GM12878 (cell line): ENCODE measurements at regions not wholly inside any gene's neighbourhood (a gene's known extent, or its start where the extent isn't known, plus 50 kb on each side); places are given as distances from the start of the nearest gene placed in this dataset.

Experiments
- ATAC-seq: fragments of 200-7000 bp; cut with Tn5 transposase; 3 replicates; pipeline ENCODE4 v1.9.1; 2020; ENCODE audit warnings: mild to moderate bottlenecking, moderate library complexity
- BruUV-seq: library from RNA; stranded (reverse); fragments of 400-500 nt; replicated peaks from 2 replicates; lab custom pipeline; 2021; lab: Mats Ljungman, UMichigan
- CTCF ChIA-PET: fragments of 300-600 bp; sonication (Branson Sonifier 250); formaldehyde crosslinking; extraction: SDS; loops from one replicate; lab custom pipeline; 2021; ENCODE audit warnings: inconsistent platforms; lab: Yijun Ruan, JAX
- POLR2A ChIA-PET: fragments of 350-600 bp; formaldehyde crosslinking; extraction: SDS; loops from one replicate; lab custom pipeline; 2021; ENCODE audit warnings: inconsistent platforms; lab: Charles Lee
- RAD21 ChIA-PET: fragments of 300-600 bp; sonication (Branson Sonifier 250); formaldehyde crosslinking; loops from one replicate; lab custom pipeline; 2023; ENCODE audit warnings: antibody characterized with exemption; ENCODE audit not compliant: unreplicated experiment; lab: Charles Lee
- SMC1A ChIA-PET: fragments of 300-600 bp; sonication (Branson Sonifier 250); formaldehyde crosslinking; loops from one replicate; lab custom pipeline; 2023; ENCODE audit not compliant: unreplicated experiment, uncharacterized antibody; lab: Charles Lee
- DNase-seq: peaks from one replicate; pipeline ENCODE4 v3.0.0-alpha.2; 2011; ENCODE audit warnings: low read depth, low spot score
- FAIRE-seq: peaks from 3 replicates; lab custom pipeline; 2011; peaks lifted over from hg19 to GRCh38; lab: Jason Lieb, UNC
- H2AFZ ChIP-seq: 2 replicates; pipeline ENCODE4 v1.6.0; 2011; ENCODE audit warnings: low read depth, low read length, control low read depth; ENCODE audit not compliant: control insufficient read depth
- H3K27ac ChIP-seq: 2 replicates; pipeline ENCODE4 v1.5.1; 2011; ENCODE audit warnings: control low read depth; ENCODE audit not compliant: control insufficient read depth, insufficient read depth
- H3K27me3 ChIP-seq, 2 experiments: replicated peaks in 1 of 2; 2 replicates each; pipeline versions ENCODE4 v1.6.0 to v1.6.1; 2011; ENCODE audit warnings: low read length in 1 of 2; ENCODE audit not compliant: control insufficient read depth in 2 of 2, insufficient read depth in 2 of 2
- H3K36me3 ChIP-seq, 2 experiments: 2 replicates each; pipeline ENCODE4 v1.5.1; 2011; ENCODE audit warnings: low read length in 1 of 2; ENCODE audit not compliant: control insufficient read depth in 2 of 2, insufficient read depth in 2 of 2
- H3K4me1 ChIP-seq: 2 replicates; pipeline ENCODE4 v1.6.1; 2011; ENCODE audit warnings: mild to moderate bottlenecking, low read length, moderate library complexity, mixed read lengths; ENCODE audit not compliant: control insufficient read depth, insufficient read depth
- H3K4me2 ChIP-seq: 2 replicates; pipeline ENCODE4 v1.6.0; 2011; ENCODE audit warnings: control low read depth; ENCODE audit not compliant: control insufficient read depth, insufficient read depth
- H3K4me3 ChIP-seq: fragments of 200-600 bp; sonication (generic); 2 replicates; pipeline ENCODE4 v1.5.1; 2016
- H3K79me2 ChIP-seq: 2 replicates; pipeline ENCODE4 v1.6.0; 2011; ENCODE audit warnings: low read length; ENCODE audit not compliant: control insufficient read depth, insufficient read depth
- H3K9ac ChIP-seq: 2 replicates; pipeline ENCODE4 v1.8.0; 2011; ENCODE audit warnings: low read length, control low read depth, mixed read lengths; ENCODE audit not compliant: control insufficient read depth, insufficient read depth
- H3K9me3 ChIP-seq: replicated peaks from 3 replicates; pipeline ENCODE4 v1.5.1; 2011; ENCODE audit warnings: mild to moderate bottlenecking, low read length; ENCODE audit not compliant: control insufficient read depth, insufficient read depth
- H4K20me1 ChIP-seq: 2 replicates; pipeline ENCODE4 v1.6.0; 2011; ENCODE audit not compliant: control insufficient read depth, insufficient read depth
- ATF7 ChIP-seq: fragments of 450-650 bp; IDR thresholded peaks from 2 replicates; pipeline ENCODE4 v1.6.1; 2016; ENCODE audit warnings: low read depth, mild to moderate bottlenecking
- FOXM1 ChIP-seq: IDR thresholded peaks from 2 replicates; pipeline ENCODE4 v1.6.1; 2012; ENCODE audit warnings: low read depth, mild to moderate bottlenecking, inconsistent platforms, low read length, moderate library complexity
- HDAC2 ChIP-seq: fragments of 200-600 bp; sonication (generic); IDR thresholded peaks from 2 replicates; pipeline ENCODE4 v1.6.1; 2017
- PRDM15 ChIP-seq: fragments of 450-650 bp; formaldehyde crosslinking; IDR thresholded peaks from 2 replicates; pipeline ENCODE4 v1.4.0; 2020; ENCODE audit warnings: mild to moderate bottlenecking, moderate library complexity
- RAD21 ChIP-seq: IDR thresholded peaks from 2 replicates; pipeline ENCODE4 v1.6.1; 2011; ENCODE audit warnings: mild to moderate bottlenecking, low read depth, low read length, moderate library complexity; ENCODE audit not compliant: insufficient read depth
- REST ChIP-seq: IDR thresholded peaks from 2 replicates; pipeline ENCODE4 v1.6.1; 2012; ENCODE audit warnings: mild to moderate bottlenecking, low read depth, low read length
- SIX5 ChIP-seq: IDR thresholded peaks from 2 replicates; pipeline ENCODE4 v1.6.1; 2011; ENCODE audit warnings: mild to moderate bottlenecking, low read depth, low read length, moderate library complexity; ENCODE audit not compliant: severe bottlenecking
- YY1 ChIP-seq: IDR thresholded peaks from 2 replicates; pipeline ENCODE4 v1.6.1; 2011; ENCODE audit warnings: low read depth, mild to moderate bottlenecking, low read length
- ZNF274 ChIP-seq: IDR thresholded peaks from one replicate; pipeline ENCODE4 v1.8.0; 2011; ENCODE audit not compliant: insufficient read length, insufficient read depth
- WGBS: methylation state at CpG from one replicate; pipeline ENCODE4 v1.1.6; 2016; ENCODE audit warnings: low lambda C conversion rate; ENCODE audit not compliant: insufficient replicate concordance, insufficient coverage; ENCODE audit errors: missing lambda C conversion rate; 5-methylcytosine and 5-hydroxymethylcytosine counted together
- in situ Hi-C: fragments of 300-500 bp; cut with MboI; formaldehyde crosslinking; loops from 9 replicates; pipeline ENCODE4 v1.14.3; 2018; ENCODE audit warnings: mixed read lengths
- intact Hi-C: fragments of 100-400 bp; cut with micrococcal nuclease; formaldehyde crosslinking; loops from one replicate; pipeline ENCODE4 v1.14.2; 2022; ENCODE audit not compliant: unreplicated experiment

- peaks cover 11% of the 10 kb centered on the region for H3K4me1 ChIP-seq
- FAIRE-seq (no peak), ATAC-seq (no peak), DNase-seq (no peak)
- TF ChIP-seq REST (no peak), YY1 (no peak), PRDM15 (no peak), SIX5 (no peak), FOXM1 (no peak), ATF7 (no peak), HDAC2 (no peak), ZNF274 (no peak), RAD21 (no peak)
- in situ Hi-C loops, result no loop called here
- H3K9me3 ChIP-seq, result no peaks in the 10 kb centered on the region; the same call in 2 of the 3 replicates
- no TSS peak for BruUV-seq
- ChIA-PET POLR2A (no interaction called here), RAD21 (no interaction called here), SMC1A (interaction anchor here (1.0 to 1.2 kb wide), 2 partner anchors 31 to 119 kb away, joined by 3 read pairs; no protein-coding TSS in a partner anchor), CTCF (interaction anchor here (1.4 to 1.5 kb wide), 2 partner anchors 21 to 36 kb away, joined by 3 to 5 read pairs; no protein-coding TSS in a partner anchor)
- H3K4me2 ChIP-seq, result no peak overlapping the region
- 64% methylated on average over 8 of the region's 8 CpGs for WGBS
- no peak overlapping the region for H3K27ac ChIP-seq
- H3K27me3 ChIP-seq, result no peaks in the 10 kb centered on the region
- H3K36me3 ChIP-seq, result no peaks in the 10 kb centered on the region
- intact Hi-C loops, result no loop called here
- no peak overlapping the region for H3K4me3 ChIP-seq
- H3K79me2 ChIP-seq, result no peaks in the 10 kb centered on the region
- H3K9ac ChIP-seq, result no peak overlapping the region
- H2AFZ ChIP-seq, result no peak overlapping the region
- no peaks in the 10 kb centered on the region for H4K20me1 ChIP-seq
Observed at GRCh38 chr6:21955951-21956350, 340.9 kb downstream of the PRL start.
